HG03432 (cell line): ENCODE measurements at regions not wholly inside any gene's neighbourhood (a gene's known extent, or its start where the extent isn't known, plus 50 kb on each side); places are given as distances from the start of the nearest gene placed in this dataset.
"Not testable (repeated sequence)": the region's sequence is repeated elsewhere in the genome, so short reads cannot be mapped to it uniquely, and the experiment has no call there.

Experiments
- ATAC-seq: cut with Tn5 transposase; IDR thresholded peaks from one replicate; pipeline ENCODE4 v1.9.1; 2021; ENCODE audit warnings: mild to moderate bottlenecking, moderate library complexity; ENCODE audit not compliant: unreplicated experiment

GRCh38 chr3:147662705-147663104 lies 253.5 kb downstream of the ZIC1 start:
- ATAC-seq, result no peak

- ATAC-seq, result no peak
Measured at GRCh38 chr3:147669077-147669476, 259.9 kb downstream of the ZIC1 start.

- no peak for ATAC-seq
Measured at GRCh38 chr3:147672035-147672434, 262.9 kb downstream of the ZIC1 start.

- ATAC-seq, result no peak
Measured at GRCh38 chr3:147672436-147672835, 263.3 kb downstream of the ZIC1 start.

- ATAC-seq, result no peak
Measured at GRCh38 chr3:147675761-147676160, 266.6 kb downstream of the ZIC1 start.

GRCh38 chr3:147680837-147681483 lies 271.8 kb downstream of the ZIC1 start:
- no peak for ATAC-seq

- ATAC-seq, result no peak
Measured at GRCh38 chr3:147688868-147689267, 279.7 kb downstream of the ZIC1 start.

GRCh38 chr3:147699175-147699838 lies 290.1 kb downstream of the ZIC1 start:
- no peak for ATAC-seq

- ATAC-seq, result no peak
Measured at GRCh38 chr3:147701195-147701594, 292.0 kb downstream of the ZIC1 start.

GRCh38 chr3:147702509-147702908 lies 293.3 kb downstream of the ZIC1 start:
- no peak for ATAC-seq

GRCh38 chr3:147705651-147706051 lies 296.5 kb downstream of the ZIC1 start:
- no peak for ATAC-seq

- not testable (repeated sequence) for ATAC-seq
Measured at GRCh38 chr3:147710753-147711152, 301.6 kb downstream of the ZIC1 start.

- no peak for ATAC-seq
Measured at GRCh38 chr3:147712357-147712756, 303.2 kb downstream of the ZIC1 start.

GRCh38 chr3:147712758-147713157 lies 303.6 kb downstream of the ZIC1 start:
- ATAC-seq, result peak; percentile 60

- ATAC-seq, result peak; percentile 28
Measured at GRCh38 chr3:147713234-147714133, 304.3 kb downstream of the ZIC1 start.

- ATAC-seq, result no peak
Measured at GRCh38 chr3:147729641-147730040, 320.5 kb downstream of the ZIC1 start.

GRCh38 chr3:147730284-147730683 lies 321.1 kb downstream of the ZIC1 start:
- no peak for ATAC-seq

GRCh38 chr3:147733217-147733616 lies 324.1 kb downstream of the ZIC1 start:
- no peak for ATAC-seq

GRCh38 chr3:147735616-147736015 lies 326.5 kb downstream of the ZIC1 start:
- no peak for ATAC-seq

- no peak for ATAC-seq
Measured at GRCh38 chr3:147736226-147736625, 327.1 kb downstream of the ZIC1 start.

- no peak for ATAC-seq
Measured at GRCh38 chr3:147737376-147737775, 328.2 kb downstream of the ZIC1 start.

- no peak for ATAC-seq
Measured at GRCh38 chr3:147740928-147741327, 331.8 kb downstream of the ZIC1 start.
